Lower leg skin (tissue), 3 donors: ENCODE measurements at regions not wholly inside any gene's neighbourhood (a gene's known extent, or its start where the extent isn't known, plus 50 kb on each side); places are given as distances from the start of the nearest gene placed in this dataset.

Source experiments
- CTCF ChIP-seq, 3 donors: fragments of 450-650 bp; IDR thresholded peaks; one replicate each; pipeline ENCODE4 v1.5.1; 2016; ENCODE audit warnings: antibody characterized with exemption in 3 of 3, mild to moderate bottlenecking in 3 of 3, moderate library complexity in 2 of 3
- POLR2A ChIP-seq, 2 donors: fragments of 450-650 bp; IDR thresholded peaks; one replicate each; pipeline ENCODE4 v1.6.1; 2016 to 2017; ENCODE audit warnings: antibody characterized with exemption in 2 of 2, mild to moderate bottlenecking in 1 of 2, moderate library complexity in 1 of 2

DNA sequence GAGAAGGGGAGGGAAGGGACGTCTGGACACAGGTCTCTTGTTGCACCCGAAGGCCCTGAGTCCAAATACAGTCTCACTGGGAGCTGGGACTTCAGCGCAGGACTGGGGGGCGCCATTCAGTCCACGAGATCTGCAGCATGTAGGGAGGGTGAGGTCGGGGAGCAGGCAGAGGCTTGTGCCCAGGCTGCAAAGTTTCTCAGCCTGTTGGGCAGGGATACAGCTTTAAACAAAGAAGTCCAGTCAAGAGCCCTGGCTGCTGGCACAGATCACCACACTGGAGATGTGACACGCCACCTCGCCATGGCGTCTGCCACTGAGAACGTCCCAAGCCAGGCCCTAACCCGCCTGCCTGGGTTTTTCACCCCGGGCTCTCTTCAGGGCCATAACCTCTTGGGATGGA, 256.6 kb downstream of the DLL1 start:
- TF ChIP-seq CTCF (IDR thresholded peaks at IDR 0.05) (no peak), POLR2A (IDR thresholded peaks at IDR 0.05) (no peak)
